ENCODE measurements at regions not wholly inside any gene's neighbourhood (a gene's known extent, or its start where the extent isn't known, plus 50 kb on each side); places are given as distances from the start of the nearest gene placed in this dataset.

DNA sequence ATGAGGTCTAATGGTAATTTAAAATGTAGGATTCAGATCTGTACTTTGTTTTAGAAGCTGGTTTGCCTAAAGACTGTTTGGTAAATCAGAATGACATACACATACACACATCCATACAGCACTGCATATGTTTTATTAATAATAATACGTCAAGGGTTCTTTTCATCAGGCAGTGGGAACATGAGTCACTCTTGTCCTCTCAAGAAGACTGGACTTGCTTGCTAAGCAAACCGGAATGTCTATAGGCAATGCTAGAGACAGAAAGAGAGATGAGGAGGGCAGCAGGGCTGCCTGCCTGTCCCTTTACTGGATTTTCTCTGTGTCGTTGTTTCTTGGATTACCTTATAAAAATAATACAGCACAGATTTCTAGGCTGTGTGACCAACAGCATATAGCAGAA is 119.1 kb upstream of the GALNT2 start:
- TF ChIP-seq EZH2 (IDR thresholded peaks at IDR 0.05) = no peak
- TF ChIP-seq POLR2AphosphoS5 (IDR thresholded peaks at IDR 0.05; ENCODE audit: borderline replicate concordance, low read depth, low read length) = no peak
